CD14-positive monocyte (primary cell): ENCODE measurements at regions not wholly inside any gene's neighbourhood (a gene's known extent, or its start where the extent isn't known, plus 50 kb on each side); places are given as distances from the start of the nearest gene placed in this dataset.

Experiments used
- DNase-seq, 3 donors: peaks; one replicate each; pipeline ENCODE4 v3.0.0-alpha.2; 2011 to 2022
- H2AFZ ChIP-seq: 2 replicates; pipeline ENCODE4 v1.6.0; 2012; ENCODE audit warnings: mild to moderate bottlenecking, low read depth, low read length, inconsistent platforms; ENCODE audit not compliant: insufficient read depth, poor library complexity, severe bottlenecking
- H3K27ac ChIP-seq, 2 donors: 1 replicate in 1 of 2; 2 replicates in 1 of 2; pipeline ENCODE4 v1.5.1; 2012 to 2013; ENCODE audit warnings: low read length in 2 of 2, control low read depth in 1 of 2, inconsistent platforms in 1 of 2, low read depth in 1 of 2, mild to moderate bottlenecking in 1 of 2
- H3K27me3 ChIP-seq, 2 donors: one replicate each; pipeline versions ENCODE4 v1.6.0 to v1.6.1; 2011 to 2013; ENCODE audit warnings: low read length in 2 of 2; ENCODE audit not compliant: control insufficient read depth in 2 of 2, insufficient read depth in 2 of 2
- H3K36me3 ChIP-seq, 2 donors: replicated peaks in 1 of 2; 1 replicate in 1 of 2; 2 replicates in 1 of 2; pipeline versions ENCODE4 v1.5.1 to v1.6.1; 2012 to 2013; ENCODE audit warnings: low read length in 2 of 2, control low read depth in 1 of 2, inconsistent platforms in 1 of 2, mild to moderate bottlenecking in 1 of 2; ENCODE audit not compliant: insufficient read depth in 2 of 2, control insufficient read depth in 1 of 2
- H3K4me1 ChIP-seq, 2 donors: 1 replicate in 1 of 2; 2 replicates in 1 of 2; pipeline versions ENCODE4 v1.5.1 to v1.6.1; 2012 to 2013; ENCODE audit warnings: low read length in 2 of 2, control low read depth in 1 of 2, inconsistent platforms in 1 of 2, mild to moderate bottlenecking in 1 of 2, moderate library complexity in 1 of 2; ENCODE audit not compliant: insufficient read depth in 2 of 2, control insufficient read depth in 1 of 2
- H3K4me2 ChIP-seq: replicated peaks from 2 replicates; pipeline ENCODE3; 2012; ENCODE audit warnings: low read length, moderate library complexity, mild to moderate bottlenecking; ENCODE audit not compliant: poor library complexity, severe bottlenecking; ENCODE audit errors: extremely low read depth
- H3K4me3 ChIP-seq, 3 experiments: fragments of 200-600 bp in 1 of 3; sonication (generic) in 1 of 3; replicated peaks in 1 of 3; 1 replicate in 2 of 3; 2 replicates in 1 of 3; pipeline ENCODE4 v1.5.1; 2011 to 2013; ENCODE audit warnings: low read length in 3 of 3, mild to moderate bottlenecking in 3 of 3, control low read depth in 2 of 3, low read depth in 2 of 3, inconsistent platforms in 1 of 3, moderate library complexity in 1 of 3
- H3K79me2 ChIP-seq: 2 replicates; pipeline ENCODE4 v1.6.0; 2012; ENCODE audit warnings: mild to moderate bottlenecking, control low read depth, inconsistent platforms, low read length, moderate library complexity; ENCODE audit not compliant: insufficient read depth
- H3K9ac ChIP-seq: 2 replicates; pipeline ENCODE4 v1.6.0; 2017; ENCODE audit warnings: low read length, mild to moderate bottlenecking; ENCODE audit not compliant: insufficient read depth, poor library complexity, severe bottlenecking
- H3K9me3 ChIP-seq, 2 donors: replicated peaks in 1 of 2; 1 replicate in 1 of 2; 2 replicates in 1 of 2; pipeline versions ENCODE4 v1.5.1 to v1.6.1; 2012 to 2013; ENCODE audit warnings: low read length in 2 of 2, control low read depth in 1 of 2; ENCODE audit not compliant: control insufficient read depth in 1 of 2, insufficient read depth in 1 of 2
- H4K20me1 ChIP-seq: 2 replicates; pipeline ENCODE4 v1.6.0; 2012; ENCODE audit warnings: mild to moderate bottlenecking, low read length, control low read depth, moderate library complexity; ENCODE audit not compliant: insufficient read depth
- H3K27ac Mint-ChIP-seq, 7 donors: one replicate each; pipeline ENCODE4 v1.8.0; 2020; ENCODE audit warnings: mild to moderate bottlenecking in 7 of 7, mixed read lengths in 7 of 7, moderate library complexity in 6 of 7, inconsistent platforms in 2 of 7
- H3K27me3 Mint-ChIP-seq, 3 donors: one replicate each; pipeline ENCODE4 v1.8.0; 2021 to 2022; ENCODE audit warnings: low read depth in 3 of 3, mild to moderate bottlenecking in 3 of 3, mixed read lengths in 3 of 3, moderate library complexity in 3 of 3, inconsistent platforms in 1 of 3
- H3K36me3 Mint-ChIP-seq, 2 donors: one replicate each; pipeline ENCODE4 v1.8.0; 2020; ENCODE audit warnings: mixed read lengths in 2 of 2, inconsistent platforms in 1 of 2, mild to moderate bottlenecking in 1 of 2
- H3K4me1 Mint-ChIP-seq: one replicate; pipeline ENCODE4 v1.8.0; 2020; ENCODE audit warnings: mild to moderate bottlenecking, mixed read lengths
- H3K4me3 Mint-ChIP-seq, 2 donors: one replicate each; pipeline ENCODE4 v1.8.0; 2020; ENCODE audit warnings: mild to moderate bottlenecking in 2 of 2, mixed read lengths in 2 of 2, moderate library complexity in 1 of 2
- H3K9me3 Mint-ChIP-seq, 7 donors: one replicate each; pipeline ENCODE4 v1.8.0; 2020 to 2022; ENCODE audit warnings: mixed read lengths in 7 of 7, mild to moderate bottlenecking in 6 of 7, moderate library complexity in 6 of 7, inconsistent platforms in 2 of 7
- CTCF ChIP-seq: fragments of 200-600 bp; IDR thresholded peaks from one replicate; pipeline ENCODE4 v1.8.0; 2022; ENCODE audit warnings: antibody characterized with exemption, mild to moderate bottlenecking
- WGBS: methylation state at CpG from one replicate; pipeline ENCODE4 v1.1.5; 2013; ENCODE audit warnings: missing lambda C conversion rate; ENCODE audit not compliant: insufficient coverage; 5-methylcytosine and 5-hydroxymethylcytosine counted together
- intact Hi-C, 2 donors: fragments of 100-400 bp; cut with micrococcal nuclease; formaldehyde crosslinking; loops; one replicate each; pipeline versions ENCODE4 v1.15.0 to v1.15.1; 2023

GRCh38 chr3:22836131-22836530 is 367.0 kb upstream of the UBE2E2 start:
- Histone ChIP-seq H3K4me3 (no peak overlapping the region), H3K27me3 (no peaks in the 10 kb centered on the region), H3K27ac (no peak overlapping the region), H3K9me3 (no peaks in the 10 kb centered on the region), H3K9ac (no peak overlapping the region), H3K4me1 (no peaks in the 10 kb centered on the region), H3K36me3 (no peaks in the 10 kb centered on the region), H2AFZ (no peak overlapping the region), H4K20me1 (no peaks in the 10 kb centered on the region), H3K4me2 (no peak overlapping the region), H3K79me2 (no peaks in the 10 kb centered on the region)
- no peaks in the 10 kb centered on the region for H3K36me3 Mint-ChIP-seq
- H3K4me3 Mint-ChIP-seq = no peak overlapping the region
- peaks cover 0 to 3% (median 2%) of the 10 kb centered on the region in 7 donors for H3K9me3 Mint-ChIP-seq
- no CpG with 5 or more reads among the region's 1 CpG for WGBS
- no peak overlapping the region for H3K27ac Mint-ChIP-seq
- no peak for TF ChIP-seq CTCF
- no peak for DNase-seq
- no peaks in the 10 kb centered on the region for H3K4me1 Mint-ChIP-seq
- intact Hi-C loops = no loop called here
- no peaks in the 10 kb centered on the region for H3K27me3 Mint-ChIP-seq

GRCh38 chr3:22843854-22844253 is 359.3 kb upstream of the UBE2E2 start:
- Histone ChIP-seq H4K20me1 (no peaks in the 10 kb centered on the region), H3K9ac (no peak overlapping the region), H3K4me2 (no peak overlapping the region), H3K79me2 (no peaks in the 10 kb centered on the region), H3K27ac (no peak overlapping the region), H3K4me3 (no peak overlapping the region), H2AFZ (no peak overlapping the region), H3K36me3 (no peaks in the 10 kb centered on the region), H3K27me3 (no peaks in the 10 kb centered on the region), H3K4me1 (no peaks in the 10 kb centered on the region), H3K9me3 (no peaks in the 10 kb centered on the region)
- WGBS = 100% methylated on average over 1 of the region's 3 CpGs
- Mint-ChIP-seq H3K27ac (no peak overlapping the region), H3K4me3 (no peak overlapping the region), H3K27me3 (peaks cover 0 to 2% (median 0%) of the 10 kb centered on the region in 3 donors), H3K9me3 (peaks cover 0 to 6% (median 2%) of the 10 kb centered on the region in 7 donors), H3K36me3 (no peaks in the 10 kb centered on the region), H3K4me1 (no peaks in the 10 kb centered on the region)
- intact Hi-C loops = no loop called here
- no peak for TF ChIP-seq CTCF
- DNase-seq = no peak
